ENCODE measurements at regions not wholly inside any gene's neighbourhood (a gene's known extent, or its start where the extent isn't known, plus 50 kb on each side); places are given as distances from the start of the nearest gene placed in this dataset.
A peak's percentile ranks its signal among the peaks of the same experiment; 100 is the strongest.

GRCh38 chr5:119302916-119303897 is 52.6 kb upstream of the TNFAIP8 start (continued):
- TF ChIP-seq TEAD4 (IDR thresholded peaks at IDR 0.05; ENCODE audit: borderline replicate concordance, insufficient read depth) (peak; percentile 94), TAF1 (IDR thresholded peaks at IDR 0.05; ENCODE audit: borderline replicate concordance, low read depth, low read length) (0 out of 2 replicates have a peak, but pooled peaks have one; percentile 36), JUND (IDR thresholded peaks at IDR 0.05) (peak; percentile 77), GABPA (IDR thresholded peaks at IDR 0.05; ENCODE audit: low read depth) (no peak), MEF2A (IDR thresholded peaks at IDR 0.05; ENCODE audit: borderline replicate concordance, low read depth) (peak; percentile 37; the same call in 1 of the 2 replicates), TCF12 (IDR thresholded peaks at IDR 0.05) (peak; percentile 90), ELF1 (IDR thresholded peaks at IDR 0.05) (peak; percentile 21; the same call in 1 of the 2 replicates), NFIC (IDR thresholded peaks at IDR 0.05; ENCODE audit: borderline replicate concordance) (peak; percentile 76), PBX3 (IDR thresholded peaks at IDR 0.05) (peak; percentile 82)

GRCh38 chr5:119304439-119305211 is 51.2 kb upstream of the TNFAIP8 start:
- CTCF ChIA-PET = interaction anchor here (1.0 to 1.2 kb wide), 2 partner anchors 130 to 317 kb away, joined by 3 read pairs; no protein-coding TSS in a partner anchor
- no peaks in the 10 kb centered on the region for H3K9me3 ChIP-seq
- WGBS (ENCODE audit: low lambda C conversion rate) = 10% methylated on average over 2 of the region's 2 CpGs
- H3K9ac ChIP-seq = no peak overlapping the region
- H3F3A ChIP-seq (replicated peaks; ENCODE audit: insufficient read depth) = peaks cover 29% of the 10 kb centered on the region
- POLR2A ChIA-PET = no interaction called here
- H3K4me2 ChIP-seq = peak overlapping the region; percentile 24
- peak; percentile 55 for TF ChIP-seq TCF12 (IDR thresholded peaks at IDR 0.05)
- no peak for TF ChIP-seq RCOR1 (IDR thresholded peaks at IDR 0.05; ENCODE audit: low read length)
- no peak for TF ChIP-seq POLR2AphosphoS5 (IDR thresholded peaks at IDR 0.05; ENCODE audit: low read depth, low read length)
- 0 out of 4 replicates have a peak, but pooled peaks of 1 of the 2 experiments have one; percentile 12 for TF ChIP-seq EP300 (IDR thresholded peaks at IDR 0.05; ENCODE audit: borderline replicate concordance in 1 of 2, low read depth in 1 of 2, low read length in 1 of 2)
- TF ChIP-seq PBX3 (IDR thresholded peaks at IDR 0.05) = no peak
- TF ChIP-seq YY1 (IDR thresholded peaks at IDR 0.05; ENCODE audit: low read depth) = no peak
- H3K36me3 ChIP-seq (replicated peaks in 1 of 2; ENCODE audit: control insufficient read depth in 1 of 2, insufficient read depth in 2 of 2, low read length in 1 of 2) = no peaks in the 10 kb centered on the region
- peaks cover 49% of the 10 kb centered on the region for H3K79me2 ChIP-seq (ENCODE audit: insufficient read depth)
- no peak overlapping the region for H2AFZ ChIP-seq (ENCODE audit: low read depth)
- H3K4me3 ChIP-seq (ENCODE audit: low read depth in 2 of 2, low read length in 1 of 2) = no peak overlapping the region
- H3K27ac ChIP-seq (ENCODE audit: low read depth in 2 of 2, low read length in 1 of 2) = peak overlapping the region; percentile 48 to 93
- no peaks in the 10 kb centered on the region for H3K9me2 ChIP-seq
- H3K27me3 ChIP-seq (ENCODE audit: insufficient read depth) = no peaks in the 10 kb centered on the region
- peaks cover 25 to 35% of the 10 kb centered on the region in 2 experiments for H3K4me1 ChIP-seq (ENCODE audit: control insufficient read depth in 1 of 2, insufficient read depth in 2 of 2, low read depth in 1 of 2, low read length in 1 of 2)
- no peak for DNase-seq
- H4K20me1 ChIP-seq (ENCODE audit: insufficient read depth) = no peaks in the 10 kb centered on the region

Data from SK-N-SH (cell line).